GM12873 (cell line): ENCODE measurements at regions not wholly inside any gene's neighbourhood (a gene's known extent, or its start where the extent isn't known, plus 50 kb on each side); places are given as distances from the start of the nearest gene placed in this dataset.

ENCODE experiments used
- CTCF ChIP-seq: IDR thresholded peaks from 2 replicates; pipeline ENCODE4 v1.5.1; 2012; ENCODE audit warnings: low read depth, mild to moderate bottlenecking, moderate library complexity, low read length, control low read depth; ENCODE audit not compliant: insufficient read depth; ENCODE audit errors: missing control alignments

GRCh38 chr2:22326250-22326649 is 1058.7 kb upstream of the KLHL29 start:
- no peak for TF ChIP-seq CTCF

GRCh38 chr2:22329211-22330154 is 1055.5 kb upstream of the KLHL29 start:
- TF ChIP-seq CTCF, result no peak

- no peak for TF ChIP-seq CTCF
Measured at GRCh38 chr2:22336414-22336813, 1048.6 kb upstream of the KLHL29 start.

- TF ChIP-seq CTCF, result no peak
Measured at GRCh38 chr2:22340716-22341115, 1044.3 kb upstream of the KLHL29 start.

GRCh38 chr2:22347306-22347705 is 1037.7 kb upstream of the KLHL29 start:
- TF ChIP-seq CTCF, result no peak

- TF ChIP-seq CTCF, result no peak
Measured at GRCh38 chr2:22350621-22351020, 1034.4 kb upstream of the KLHL29 start.

GRCh38 chr2:22355816-22356433 is 1029.1 kb upstream of the KLHL29 start:
- peak; percentile 88 for TF ChIP-seq CTCF
